MM.1S (cell line): ENCODE measurements at regions not wholly inside any gene's neighbourhood (a gene's known extent, or its start where the extent isn't known, plus 50 kb on each side); places are given as distances from the start of the nearest gene placed in this dataset.

ENCODE experiments used
- DNase-seq: peaks from one replicate; pipeline ENCODE4 v3.0.0-alpha.2; 2015
- H2AFZ ChIP-seq: fragments of 300-600 bp; sonication (generic); 2 replicates; pipeline ENCODE4 v1.6.0; 2016; ENCODE audit warnings: antibody characterized with exemption, low read length
- H3F3A ChIP-seq: fragments of 300-600 bp; sonication (generic); 2 replicates; pipeline ENCODE4 v1.6.1; 2016; ENCODE audit warnings: mild to moderate bottlenecking, antibody characterized with exemption, low read length, moderate library complexity, mixed read lengths; ENCODE audit not compliant: insufficient read depth
- H3K27ac ChIP-seq: fragments of 300-600 bp; sonication (generic); 2 replicates; pipeline ENCODE4 v1.5.1; 2016; ENCODE audit warnings: mild to moderate bottlenecking, low read length
- H3K27me3 ChIP-seq: fragments of 300-600 bp; sonication (generic); replicated peaks from 2 replicates; pipeline ENCODE4 v1.6.0; 2016; ENCODE audit warnings: low read length; ENCODE audit not compliant: insufficient read depth
- H3K36me3 ChIP-seq: fragments of 300-600 bp; sonication (generic); replicated peaks from 2 replicates; pipeline ENCODE4 v1.6.1; 2016; ENCODE audit warnings: mild to moderate bottlenecking, low read length, mixed read lengths; ENCODE audit not compliant: insufficient read depth
- H3K4me1 ChIP-seq: fragments of 300-600 bp; sonication (generic); 2 replicates; pipeline ENCODE4 v1.6.1; 2016; ENCODE audit warnings: low read length, mixed read lengths
- H3K4me2 ChIP-seq: fragments of 300-600 bp; sonication (generic); 2 replicates; pipeline ENCODE4 v1.6.0; 2016; ENCODE audit warnings: low read depth, low read length
- H3K4me3 ChIP-seq: fragments of 300-600 bp; sonication (generic); 2 replicates; pipeline ENCODE4 v1.5.1; 2016; ENCODE audit warnings: low read length, mixed read lengths
- H3K79me2 ChIP-seq: fragments of 300-600 bp; sonication (generic); 2 replicates; pipeline ENCODE4 v1.6.1; 2016; ENCODE audit warnings: mixed run types, low read length, mixed read lengths
- H3K9ac ChIP-seq: fragments of 300-600 bp; sonication (generic); 2 replicates; pipeline ENCODE4 v1.6.1; 2016; ENCODE audit warnings: low read length, mixed read lengths
- H3K9me2 ChIP-seq: fragments of 300-600 bp; sonication (generic); replicated peaks from 2 replicates; pipeline ENCODE4 v1.6.1; 2016; ENCODE audit warnings: mild to moderate bottlenecking, low read length, mixed read lengths; ENCODE audit not compliant: insufficient read depth
- H3K9me3 ChIP-seq: fragments of 300-600 bp; sonication (generic); replicated peaks from 2 replicates; pipeline ENCODE4 v1.6.1; 2016; ENCODE audit warnings: mild to moderate bottlenecking, low read length, mixed read lengths; ENCODE audit not compliant: insufficient read depth
- H4K20me1 ChIP-seq: fragments of 300-600 bp; sonication (generic); 2 replicates; pipeline ENCODE4 v1.6.1; 2016; ENCODE audit warnings: mild to moderate bottlenecking, low read length, moderate library complexity, mixed read lengths; ENCODE audit not compliant: insufficient read depth
- EZH2 ChIP-seq: fragments of 300-600 bp; sonication (generic); optimal IDR thresholded peaks from 2 replicates; pipeline ENCODE3; 2017; ENCODE audit warnings: low read depth, mild to moderate bottlenecking, antibody characterized with exemption, low read length, mixed read lengths
- EZH2phosphoT487 ChIP-seq: fragments of 300-600 bp; sonication (generic); IDR thresholded peaks from 2 replicates; pipeline ENCODE4 v1.6.1; 2018; ENCODE audit warnings: antibody characterized with exemption, low read length
- TF ChIP-seq, protein P1 (sequence below): fragments of 300-600 bp; sonication (generic); IDR thresholded peaks from 2 replicates; pipeline ENCODE4 v1.5.1; 2016; ENCODE audit warnings: antibody characterized with exemption, low read length, mixed read lengths

DNA sequence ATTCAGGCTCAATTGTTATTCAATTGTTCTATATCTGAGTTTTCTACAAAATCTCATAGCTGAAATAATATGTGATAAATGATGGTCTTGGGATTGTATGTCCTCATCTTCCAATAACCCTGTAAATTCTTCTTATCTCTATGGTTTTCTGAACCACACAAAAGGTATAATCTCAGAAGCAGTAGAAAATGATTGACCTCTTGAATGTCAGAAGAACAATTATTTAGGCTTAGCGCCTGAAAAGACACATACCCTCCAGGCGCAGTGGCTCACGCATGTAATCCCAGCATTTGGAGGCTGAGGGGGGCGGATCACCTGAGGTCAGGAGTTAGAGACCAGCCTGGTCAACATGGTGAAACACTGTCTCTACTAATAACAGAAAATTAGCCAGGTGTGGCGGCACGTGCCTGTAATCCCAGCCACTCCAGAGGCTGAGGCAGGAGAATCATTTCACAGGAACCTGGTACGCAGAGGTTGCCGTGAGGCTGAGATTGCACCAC, 288.0 kb upstream of the TBC1D5 start:
- no peak overlapping the region for H3K4me2 ChIP-seq
- H3K27ac ChIP-seq = no peak overlapping the region
- H3K36me3 ChIP-seq = no peaks in the 10 kb centered on the region
- no peak overlapping the region for H2AFZ ChIP-seq
- TF ChIP-seq, protein P1, sequence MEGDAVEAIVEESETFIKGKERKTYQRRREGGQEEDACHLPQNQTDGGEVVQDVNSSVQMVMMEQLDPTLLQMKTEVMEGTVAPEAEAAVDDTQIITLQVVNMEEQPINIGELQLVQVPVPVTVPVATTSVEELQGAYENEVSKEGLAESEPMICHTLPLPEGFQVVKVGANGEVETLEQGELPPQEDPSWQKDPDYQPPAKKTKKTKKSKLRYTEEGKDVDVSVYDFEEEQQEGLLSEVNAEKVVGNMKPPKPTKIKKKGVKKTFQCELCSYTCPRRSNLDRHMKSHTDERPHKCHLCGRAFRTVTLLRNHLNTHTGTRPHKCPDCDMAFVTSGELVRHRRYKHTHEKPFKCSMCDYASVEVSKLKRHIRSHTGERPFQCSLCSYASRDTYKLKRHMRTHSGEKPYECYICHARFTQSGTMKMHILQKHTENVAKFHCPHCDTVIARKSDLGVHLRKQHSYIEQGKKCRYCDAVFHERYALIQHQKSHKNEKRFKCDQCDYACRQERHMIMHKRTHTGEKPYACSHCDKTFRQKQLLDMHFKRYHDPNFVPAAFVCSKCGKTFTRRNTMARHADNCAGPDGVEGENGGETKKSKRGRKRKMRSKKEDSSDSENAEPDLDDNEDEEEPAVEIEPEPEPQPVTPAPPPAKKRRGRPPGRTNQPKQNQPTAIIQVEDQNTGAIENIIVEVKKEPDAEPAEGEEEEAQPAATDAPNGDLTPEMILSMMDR = no peak
- TF ChIP-seq EZH2 = no peak
- no peak for TF ChIP-seq EZH2phosphoT487
- no peak overlapping the region for H3K4me3 ChIP-seq
- H3K79me2 ChIP-seq = no peaks in the 10 kb centered on the region
- H4K20me1 ChIP-seq = no peaks in the 10 kb centered on the region
- DNase-seq = no peak
- H3K27me3 ChIP-seq = no peaks in the 10 kb centered on the region
- no peaks in the 10 kb centered on the region for H3F3A ChIP-seq
- no peaks in the 10 kb centered on the region for H3K4me1 ChIP-seq
- H3K9me3 ChIP-seq = no peaks in the 10 kb centered on the region
- no peak overlapping the region for H3K9ac ChIP-seq
- no peaks in the 10 kb centered on the region for H3K9me2 ChIP-seq

DNA sequence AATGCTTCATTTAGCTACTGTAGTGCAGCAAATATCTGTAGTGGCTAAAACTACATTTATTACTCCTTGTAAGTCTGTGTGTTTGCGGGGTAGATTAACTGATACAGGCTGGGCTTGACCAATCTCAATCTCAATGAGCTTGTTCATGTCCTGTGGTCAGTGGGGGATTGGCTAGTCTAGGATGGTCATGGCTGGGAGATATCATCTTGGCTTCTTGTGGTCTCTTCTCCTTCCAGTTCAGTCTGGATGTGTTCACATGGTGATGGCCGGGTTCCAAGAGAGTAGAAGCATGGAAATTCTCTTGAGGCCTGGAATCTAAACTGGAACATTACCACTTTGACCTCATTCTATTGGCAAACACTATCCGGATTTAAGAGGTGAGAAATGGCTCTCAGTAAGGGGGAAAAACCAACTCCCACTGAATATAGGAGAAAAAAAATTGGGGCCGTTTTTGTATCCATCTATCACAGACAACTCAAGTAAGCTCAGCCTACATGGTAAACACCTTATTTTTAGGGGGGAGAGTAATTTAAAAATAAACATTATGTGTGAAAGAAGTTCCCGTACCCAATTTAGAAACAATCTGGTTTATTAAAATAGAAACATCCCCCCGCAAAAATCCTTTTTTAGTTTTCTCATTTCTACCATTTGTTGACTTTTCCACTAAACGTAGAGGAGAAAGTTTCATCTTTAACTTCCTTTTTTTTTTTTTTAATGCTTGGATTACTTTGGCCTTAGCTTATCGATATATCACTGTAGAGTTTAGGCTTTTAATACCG, 284.9 kb upstream of the TBC1D5 start:
- no peak overlapping the region for H3K4me2 ChIP-seq
- H3K9ac ChIP-seq = no peak overlapping the region
- no peak overlapping the region for H2AFZ ChIP-seq
- H3K4me1 ChIP-seq = no peaks in the 10 kb centered on the region
- no peaks in the 10 kb centered on the region for H3K79me2 ChIP-seq
- H3K36me3 ChIP-seq = no peaks in the 10 kb centered on the region
- H3K27ac ChIP-seq = no peak overlapping the region
- no peaks in the 10 kb centered on the region for H4K20me1 ChIP-seq
- H3F3A ChIP-seq = no peaks in the 10 kb centered on the region
- TF ChIP-seq EZH2phosphoT487 (no peak), EZH2 (no peak)
- TF ChIP-seq, protein P1 = no peak
- no peaks in the 10 kb centered on the region for H3K9me3 ChIP-seq
- no peak overlapping the region for H3K4me3 ChIP-seq
- H3K9me2 ChIP-seq = no peaks in the 10 kb centered on the region
- no peak for DNase-seq
- no peaks in the 10 kb centered on the region for H3K27me3 ChIP-seq

DNA sequence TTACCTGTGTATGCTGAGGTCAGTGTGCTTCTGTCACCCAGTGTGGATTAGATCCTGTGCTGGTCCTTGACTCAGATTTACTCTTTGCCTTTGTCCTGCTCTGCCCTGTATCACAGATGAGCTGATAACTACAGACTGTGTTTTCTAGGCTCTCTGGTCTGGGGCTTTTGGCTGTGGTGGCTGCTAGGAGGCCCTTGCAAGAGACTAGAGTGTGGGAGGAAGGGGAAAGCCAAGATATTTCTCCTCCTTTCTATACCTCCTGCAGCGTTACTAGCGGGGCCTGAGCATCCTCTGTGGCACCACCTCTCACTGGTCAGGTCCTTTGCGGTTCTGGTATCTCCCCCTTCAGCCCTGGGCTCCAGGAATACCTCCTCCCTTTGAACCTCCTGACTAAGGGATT, 282.3 kb upstream of the TBC1D5 start:
- Histone ChIP-seq H3K4me2 (no peak overlapping the region), H3K9me2 (no peaks in the 10 kb centered on the region), H3K9ac (no peak overlapping the region), H3K27ac (no peak overlapping the region), H3F3A (no peaks in the 10 kb centered on the region), H2AFZ (no peak overlapping the region), H3K4me1 (no peaks in the 10 kb centered on the region), H3K79me2 (no peaks in the 10 kb centered on the region), H3K9me3 (no peaks in the 10 kb centered on the region), H3K4me3 (no peak overlapping the region), H3K27me3 (no peaks in the 10 kb centered on the region), H4K20me1 (no peaks in the 10 kb centered on the region), H3K36me3 (no peaks in the 10 kb centered on the region)
- TF ChIP-seq EZH2phosphoT487 (no peak), EZH2 (no peak)
- TF ChIP-seq, protein P1 = no peak
- DNase-seq = no peak
